Liver (tissue), 3 donors: ENCODE measurements at regions not wholly inside any gene's neighbourhood (a gene's known extent, or its start where the extent isn't known, plus 50 kb on each side); places are given as distances from the start of the nearest gene placed in this dataset.

ENCODE experiments used
- ATF3 ChIP-seq: IDR thresholded peaks from 2 replicates; pipeline ENCODE4 v1.6.1; 2016; ENCODE audit warnings: antibody characterized with exemption
- CTCF ChIP-seq: fragments of 150-350 bp; IDR thresholded peaks from 2 replicates; pipeline ENCODE4 v1.5.1; 2017; ENCODE audit warnings: improper control_type of control experiment, low read depth, low read length; ENCODE audit not compliant: missing input control
- EGR1 ChIP-seq, 2 donors: IDR thresholded peaks; 2 replicates each; pipeline ENCODE4 v1.6.1; 2016 to 2018; ENCODE audit warnings: antibody characterized with exemption in 2 of 2, low read depth in 2 of 2
- FOXA1 ChIP-seq: IDR thresholded peaks from 2 replicates; pipeline ENCODE4 v1.6.1; 2016; ENCODE audit warnings: antibody characterized with exemption
- GABPA ChIP-seq, 2 donors: IDR thresholded peaks in 1 of 2; conservative IDR thresholded peaks in 1 of 2; 2 replicates each; pipeline ENCODE4 v1.6.1; 2016; ENCODE audit warnings: antibody characterized with exemption in 2 of 2, mild to moderate bottlenecking in 1 of 2, moderate library complexity in 1 of 2
- HNF4A ChIP-seq, 2 donors: conservative IDR thresholded peaks; 2 replicates each; pipeline ENCODE4 v1.6.1; 2016; ENCODE audit warnings: antibody characterized with exemption in 2 of 2, mild to moderate bottlenecking in 2 of 2
- JUND ChIP-seq, 2 donors: IDR thresholded peaks; 2 replicates each; pipeline ENCODE4 v1.6.1; 2016; ENCODE audit warnings: antibody characterized with exemption in 2 of 2
- MAX ChIP-seq: IDR thresholded peaks from 2 replicates; pipeline ENCODE4 v1.6.1; 2016; ENCODE audit warnings: antibody characterized with exemption
- RAD21 ChIP-seq, 2 donors: IDR thresholded peaks; 2 replicates each; pipeline ENCODE4 v1.6.1; 2016; ENCODE audit warnings: antibody characterized with exemption in 2 of 2, mild to moderate bottlenecking in 2 of 2
- REST ChIP-seq: IDR thresholded peaks from 2 replicates; pipeline ENCODE4 v1.6.1; 2016; ENCODE audit warnings: antibody characterized with exemption, mild to moderate bottlenecking
- RXRA ChIP-seq, 2 donors: IDR thresholded peaks; 2 replicates each; pipeline ENCODE4 v1.6.1; 2017 to 2018; ENCODE audit warnings: antibody characterized with exemption in 2 of 2, mild to moderate bottlenecking in 1 of 2
- SP1 ChIP-seq: IDR thresholded peaks from 2 replicates; pipeline ENCODE4 v1.6.1; 2018; ENCODE audit warnings: antibody characterized with exemption, mild to moderate bottlenecking
- TAF1 ChIP-seq: conservative IDR thresholded peaks from 2 replicates; pipeline ENCODE4 v1.6.1; 2016; ENCODE audit warnings: antibody characterized with exemption, mild to moderate bottlenecking
- YY1 ChIP-seq: IDR thresholded peaks from 2 replicates; pipeline ENCODE4 v1.6.1; 2016; ENCODE audit warnings: antibody characterized with exemption, mild to moderate bottlenecking
- donor health status: healthy.
- donor health status: healthy.

GRCh38 chr4:36665985-36666527 lies 384.6 kb downstream of the DTHD1 start:
- TF ChIP-seq CTCF (no peak), RAD21 (IDR thresholded peaks at IDR 0.05) (no peak), GABPA (IDR thresholded peaks at IDR 0.05 in 1 of 2, conservative IDR thresholded peaks at IDR 0.05 in 1 of 2) (no peak), EGR1 (IDR thresholded peaks at IDR 0.05; ENCODE audit: low read depth in 2 of 2) (no peak), TAF1 (no peak), JUND (IDR thresholded peaks at IDR 0.05) (no peak), MAX (no peak), SP1 (no peak), REST (no peak), YY1 (no peak), ATF3 (no peak), HNF4A (conservative IDR thresholded peaks at IDR 0.05) (no peak), RXRA (IDR thresholded peaks at IDR 0.05) (no peak), FOXA1 (no peak)
